GM12892 (cell line): ENCODE measurements at regions not wholly inside any gene's neighbourhood (a gene's known extent, or its start where the extent isn't known, plus 50 kb on each side); places are given as distances from the start of the nearest gene placed in this dataset.

Experiments
- DNase-seq: peaks from one replicate; pipeline ENCODE4 v3.0.0; 2011; ENCODE audit not compliant: insufficient read length
- FAIRE-seq: peaks from 2 replicates; lab custom pipeline; 2011; peaks lifted over from hg19 to GRCh38; lab: Jason Lieb, UNC
- POLR2A ChIP-seq: IDR thresholded peaks from 2 replicates; pipeline ENCODE4 v1.6.1; 2011; ENCODE audit warnings: low read depth, low read length, control low read depth
- POLR2AphosphoS5 ChIP-seq: IDR thresholded peaks from 2 replicates; pipeline ENCODE4 v1.6.1; 2011; ENCODE audit warnings: low read depth, low read length, control low read depth
- TAF1 ChIP-seq: IDR thresholded peaks from 2 replicates; pipeline ENCODE4 v1.6.1; 2011; ENCODE audit warnings: low read depth, mild to moderate bottlenecking, control low read depth, low read length, borderline replicate concordance

- TF ChIP-seq TAF1 (no peak), POLR2AphosphoS5 (no peak), POLR2A (no peak)
- FAIRE-seq (no peak), DNase-seq (no peak)
These were observed 126.7 kb downstream of the WDR11 start for GRCh38 chr10:120977897-120978296.

GRCh38 chr10:120978589-120979252, 127.6 kb downstream of the WDR11 start:
- no peak for FAIRE-seq
- TF ChIP-seq POLR2A (no peak), POLR2AphosphoS5 (no peak)
- no peak for DNase-seq

GRCh38 chr10:120979435-120980278, 128.5 kb downstream of the WDR11 start:
- DNase-seq (no peak), FAIRE-seq (no peak)
- TF ChIP-seq TAF1 (no peak), POLR2AphosphoS5 (no peak), POLR2A (no peak)

GRCh38 chr10:120980279-120981255, 129.4 kb downstream of the WDR11 start:
- FAIRE-seq (no peak), DNase-seq (no peak)
- no peak for TF ChIP-seq POLR2AphosphoS5
- no peak for TF ChIP-seq TAF1
- TF ChIP-seq POLR2A: no peak

DNA sequence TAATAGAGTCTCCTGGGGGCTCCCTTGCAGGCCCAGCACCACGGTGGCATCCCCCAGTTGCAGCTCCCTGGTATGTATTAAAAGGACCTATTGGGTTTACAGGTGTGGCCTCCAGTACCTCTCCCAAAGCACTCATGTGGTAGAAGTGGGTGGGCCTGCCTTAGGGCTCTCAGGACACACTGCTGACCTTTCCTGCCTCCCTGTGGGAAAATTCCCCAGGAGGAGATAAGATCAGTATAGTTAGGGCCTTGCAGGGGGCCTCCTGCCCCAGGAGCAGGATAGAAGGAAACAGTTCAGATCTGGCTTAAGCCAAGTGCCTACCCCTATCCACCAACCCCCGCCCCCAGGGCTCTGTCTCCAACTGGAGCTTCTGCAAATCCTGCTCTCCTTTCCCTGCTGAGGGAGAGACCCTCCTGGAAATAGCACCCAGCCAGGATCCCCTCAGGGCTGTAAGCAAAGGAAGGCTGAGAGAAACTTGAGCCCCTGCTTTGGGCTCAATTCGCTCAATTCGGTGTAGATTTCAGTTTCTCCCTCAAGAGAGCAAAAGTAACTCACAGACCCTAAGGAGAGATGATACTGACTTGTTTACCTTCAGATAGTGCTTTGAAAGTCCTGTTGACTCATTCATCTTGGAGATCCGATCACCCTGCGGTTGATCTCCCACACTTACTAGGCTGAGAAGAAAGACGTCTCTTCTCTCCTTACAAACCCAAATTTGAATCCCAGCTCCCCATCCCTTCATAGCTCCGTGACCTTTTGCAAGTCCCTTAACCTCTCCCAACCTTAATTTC, 130.6 kb downstream of the WDR11 start:
- DNase-seq (no peak), FAIRE-seq (no peak)
- TF ChIP-seq TAF1 (no peak), POLR2AphosphoS5 (no peak), POLR2A (no peak)

GRCh38 chr10:120982507-120982906, 131.3 kb downstream of the WDR11 start:
- TF ChIP-seq POLR2AphosphoS5 (no peak), TAF1 (no peak), POLR2A (no peak)
- DNase-seq: no peak
- FAIRE-seq: no peak

DNA sequence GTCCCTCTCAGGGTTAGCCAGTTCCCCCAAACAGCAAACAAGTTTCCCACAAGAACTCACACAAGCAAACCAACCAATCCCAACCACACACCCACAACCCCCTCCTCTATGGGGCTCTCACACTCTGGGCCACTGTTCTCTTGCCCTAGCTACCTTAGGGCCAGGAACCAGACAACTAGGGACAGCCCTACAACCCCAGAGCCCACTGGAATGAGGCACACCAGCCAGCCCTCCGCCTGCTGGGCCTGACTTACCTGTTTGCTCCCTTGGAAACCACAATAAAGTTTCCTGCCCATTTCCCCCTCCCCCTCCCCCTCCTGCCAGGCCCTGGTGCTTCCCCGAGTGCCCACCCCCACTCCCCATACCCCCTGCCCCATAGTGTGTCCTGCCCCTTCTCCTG, 132.6 kb downstream of the WDR11 start:
- FAIRE-seq: no peak
- no peak for TF ChIP-seq POLR2AphosphoS5
- no peak for TF ChIP-seq POLR2A
- no peak for TF ChIP-seq TAF1
- DNase-seq: no peak

GRCh38 chr10:120984221-120984620, 133.1 kb downstream of the WDR11 start:
- TF ChIP-seq POLR2AphosphoS5 (no peak), TAF1 (no peak), POLR2A (no peak)
- no peak for DNase-seq
- FAIRE-seq: no peak

DNA sequence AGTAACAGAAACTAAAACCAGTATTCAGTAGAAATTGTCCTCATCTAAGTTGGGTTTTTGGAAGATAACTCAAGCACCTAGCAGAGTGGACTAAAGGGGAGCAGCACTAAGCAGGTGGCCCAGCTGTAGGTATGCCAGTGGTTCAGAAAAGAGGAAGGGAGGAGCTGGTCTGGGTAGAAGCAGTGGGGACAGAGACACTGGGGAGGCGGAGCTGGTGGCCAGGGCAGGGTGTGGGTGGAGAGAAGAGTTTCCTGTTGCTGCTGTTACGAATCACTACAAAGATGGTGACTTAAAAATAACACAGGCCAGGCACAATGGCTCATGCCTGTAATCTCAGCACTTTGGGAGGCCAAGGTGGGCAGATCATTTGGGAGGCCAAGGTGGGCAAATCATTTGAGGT, 136.2 kb downstream of the WDR11 start:
- no peak for FAIRE-seq
- DNase-seq: no peak
- TF ChIP-seq POLR2AphosphoS5 (no peak), POLR2A (no peak), TAF1 (no peak)

- FAIRE-seq (no peak), DNase-seq (no peak)
- no peak for TF ChIP-seq POLR2A
- TF ChIP-seq TAF1: no peak
- TF ChIP-seq POLR2AphosphoS5: no peak
These were observed 137.6 kb downstream of the WDR11 start for GRCh38 chr10:120988751-120989150.

DNA sequence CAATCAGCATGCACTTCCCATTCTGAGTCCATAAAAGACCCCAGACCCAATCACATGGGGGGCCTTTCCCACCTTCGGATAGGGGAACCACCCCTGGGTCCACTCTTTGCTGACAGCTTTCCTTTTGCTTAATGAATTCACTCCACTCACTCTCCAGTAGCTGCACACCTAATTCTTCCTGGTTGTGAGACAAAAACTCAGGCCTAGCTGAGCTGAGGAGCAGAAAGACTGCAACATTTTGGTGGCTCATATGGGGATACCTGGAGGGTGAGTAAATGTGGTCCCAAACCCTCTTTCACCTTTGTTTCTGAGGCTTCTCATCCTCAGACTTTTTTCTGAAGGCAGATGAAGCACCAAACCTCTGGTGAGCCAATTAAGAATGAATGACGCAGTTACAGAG, 138.1 kb downstream of the WDR11 start:
- DNase-seq: no peak
- TF ChIP-seq TAF1 (no peak), POLR2AphosphoS5 (no peak), POLR2A (no peak)
- no peak for FAIRE-seq
